ENCODE measurements at regions not wholly inside any gene's neighbourhood (a gene's known extent, or its start where the extent isn't known, plus 50 kb on each side); places are given as distances from the start of the nearest gene placed in this dataset.
"Not testable (repeated sequence)": the region's sequence is repeated elsewhere in the genome, so short reads cannot be mapped to it uniquely, and the experiment has no call there.

DNA sequence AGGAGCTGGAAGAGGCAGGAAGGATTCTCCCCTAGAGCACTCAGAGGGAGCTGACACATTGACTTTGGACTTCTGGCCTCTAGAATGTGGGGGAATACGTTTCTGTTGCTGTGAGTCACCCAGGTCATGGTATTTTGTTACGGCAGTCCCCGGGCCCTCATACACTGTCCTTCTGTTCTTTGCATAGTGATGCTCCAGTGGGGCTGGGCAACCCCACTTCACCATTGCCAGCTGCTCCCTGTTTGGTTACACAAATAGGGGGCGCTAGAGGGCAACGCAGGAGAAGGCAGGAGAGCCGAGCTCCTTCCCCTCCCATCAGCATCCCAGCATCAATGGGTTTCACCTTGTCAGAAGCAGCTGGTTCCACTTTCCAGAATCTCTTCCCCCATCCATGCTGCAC is 257.7 kb upstream of the FOXF1 start:
- DNase-seq (ENCODE audit: low read depth, low spot score): peak; percentile 70

DNA sequence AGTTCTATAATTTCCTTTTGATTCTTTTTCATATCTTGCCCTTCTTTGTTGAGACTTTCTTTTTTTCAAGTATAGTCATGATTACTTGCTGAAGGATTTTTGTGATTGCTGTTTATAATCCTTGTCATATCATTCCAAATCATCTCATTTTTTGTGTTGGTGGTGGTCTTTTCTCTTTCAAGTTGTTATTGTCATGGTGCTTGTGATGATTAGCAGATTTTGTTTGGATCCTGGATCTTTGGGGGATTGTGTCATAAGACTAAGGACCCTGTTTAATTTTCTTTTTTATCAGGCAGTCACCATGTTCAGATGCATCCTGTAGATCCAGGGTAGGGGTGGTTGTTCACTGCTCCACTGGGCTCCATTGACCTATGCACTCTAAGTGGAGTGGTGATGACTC is 254.4 kb upstream of the FOXF1 start:
- DNase-seq (ENCODE audit: low read depth, low spot score): no peak

DNA sequence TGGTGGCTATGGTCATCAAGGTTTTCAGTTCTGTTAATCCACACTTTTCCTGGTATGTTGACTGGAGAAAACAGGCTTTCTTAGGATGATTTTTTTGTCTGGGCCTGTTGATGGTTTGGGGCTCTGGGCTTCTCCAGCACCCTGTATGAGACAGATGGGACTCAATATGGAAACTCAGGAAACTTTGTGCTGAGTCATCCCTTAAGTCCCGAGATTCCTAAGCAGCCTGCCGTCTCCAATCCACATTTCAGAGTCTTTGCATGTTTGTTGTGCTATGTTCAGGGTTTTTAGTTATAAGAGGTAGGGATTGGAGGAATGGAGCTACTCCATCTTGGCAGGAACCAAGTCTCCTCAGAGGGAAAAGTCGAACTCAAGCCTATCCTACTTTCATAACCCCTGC is 253.3 kb upstream of the FOXF1 start:
- no peak for DNase-seq (ENCODE audit: low read depth, low spot score)

DNA sequence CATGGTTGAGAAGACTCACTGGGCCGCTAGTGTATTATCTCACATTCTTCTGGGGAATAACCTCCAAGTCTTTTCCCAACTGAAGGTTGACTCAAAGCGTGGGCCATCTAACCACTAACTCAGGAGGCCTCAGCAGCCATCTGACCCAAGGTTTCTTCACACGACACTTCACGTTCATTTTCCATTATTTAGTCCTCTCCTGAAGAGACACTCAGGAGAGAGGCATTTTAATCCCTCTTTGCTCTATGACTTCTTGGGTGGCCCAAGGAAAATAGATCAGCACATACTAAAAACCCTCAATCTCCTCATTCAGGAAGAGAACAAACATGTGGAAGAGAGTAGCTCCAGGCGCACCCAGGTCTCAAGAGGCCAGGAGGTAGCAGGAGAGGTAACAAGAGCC is 252.8 kb upstream of the FOXF1 start:
- no peak for DNase-seq (ENCODE audit: low read depth, low spot score)

DNA sequence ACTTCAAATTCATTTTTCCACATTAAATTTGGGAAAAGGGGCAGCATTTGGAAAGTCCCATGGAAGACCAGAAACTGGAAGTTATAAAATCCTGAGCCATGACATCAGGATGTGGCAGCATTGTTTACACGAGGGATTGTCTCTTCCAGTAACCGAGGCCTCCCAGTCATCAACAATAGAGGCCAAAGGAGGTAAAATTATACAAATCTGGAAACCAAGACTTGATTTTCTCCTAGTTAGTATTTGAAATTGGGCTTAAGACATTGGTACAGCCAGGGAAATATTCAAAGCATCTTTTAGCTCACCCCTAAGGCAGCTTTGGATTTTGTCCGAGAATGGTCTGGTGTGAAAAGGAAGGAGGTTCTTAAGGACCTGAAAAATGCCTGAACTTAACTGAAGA is 251.6 kb upstream of the FOXF1 start:
- DNase-seq (ENCODE audit: low read depth, low spot score): no peak

DNA sequence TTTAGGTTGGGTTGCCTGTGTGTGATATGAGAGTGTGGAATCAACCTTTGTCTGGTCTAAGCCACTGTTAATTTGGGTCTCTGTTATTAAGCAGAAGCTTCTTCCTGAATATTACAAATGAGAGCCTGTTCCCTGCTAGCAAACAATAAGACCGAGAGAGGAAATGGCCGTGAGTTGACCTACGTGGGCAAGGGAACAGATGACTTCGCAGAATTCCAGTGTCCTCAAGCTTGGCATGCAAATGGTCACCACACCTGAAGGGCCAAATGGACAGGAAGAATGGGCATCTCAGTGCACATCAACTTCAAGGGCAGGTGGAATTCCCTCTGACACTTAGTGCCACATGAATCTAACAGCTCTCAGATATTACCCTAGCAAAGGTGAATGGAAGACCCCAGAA is 250.8 kb upstream of the FOXF1 start:
- no peak for DNase-seq (ENCODE audit: low read depth, low spot score)

DNA sequence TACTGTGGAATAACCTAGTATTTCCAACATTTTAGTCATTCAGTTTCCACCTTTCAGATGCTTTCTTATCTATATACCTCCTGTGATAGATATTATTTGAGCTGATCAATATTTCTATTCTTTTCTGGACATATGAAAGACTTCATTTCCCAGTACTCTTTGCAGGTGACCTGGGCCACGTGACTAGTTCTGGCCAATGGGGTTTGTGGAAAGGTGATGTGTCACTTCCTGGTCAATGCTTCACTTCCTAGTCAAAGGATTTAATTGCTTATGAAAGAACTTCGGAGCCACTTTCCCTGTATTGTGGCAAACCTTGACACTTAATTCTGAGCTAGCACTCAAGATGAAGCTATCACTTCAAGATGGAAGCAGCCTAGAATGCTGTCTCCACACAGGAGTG is 248.9 kb upstream of the FOXF1 start:
- no peak for DNase-seq (ENCODE audit: low read depth, low spot score)

DNA sequence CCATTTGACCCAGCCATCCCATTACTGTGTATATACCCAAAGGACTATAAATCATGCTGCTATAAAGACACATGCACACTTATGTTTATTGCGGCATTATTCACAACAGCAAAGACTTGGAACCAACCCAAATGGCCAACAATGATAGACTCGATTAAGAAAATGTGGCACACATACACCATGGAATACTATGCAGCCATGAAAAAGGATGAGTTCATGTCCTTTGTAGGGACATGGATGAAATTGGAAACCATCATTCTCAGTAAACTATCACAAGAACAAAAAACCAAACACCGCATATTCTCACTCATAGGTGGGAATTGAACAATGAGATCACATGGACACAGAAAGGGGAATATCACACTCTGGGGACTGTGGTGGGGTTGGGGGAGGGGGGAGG is 242.7 kb upstream of the FOXF1 start:
- not testable (repeated sequence) for DNase-seq (ENCODE audit: low read depth, low spot score)

DNA sequence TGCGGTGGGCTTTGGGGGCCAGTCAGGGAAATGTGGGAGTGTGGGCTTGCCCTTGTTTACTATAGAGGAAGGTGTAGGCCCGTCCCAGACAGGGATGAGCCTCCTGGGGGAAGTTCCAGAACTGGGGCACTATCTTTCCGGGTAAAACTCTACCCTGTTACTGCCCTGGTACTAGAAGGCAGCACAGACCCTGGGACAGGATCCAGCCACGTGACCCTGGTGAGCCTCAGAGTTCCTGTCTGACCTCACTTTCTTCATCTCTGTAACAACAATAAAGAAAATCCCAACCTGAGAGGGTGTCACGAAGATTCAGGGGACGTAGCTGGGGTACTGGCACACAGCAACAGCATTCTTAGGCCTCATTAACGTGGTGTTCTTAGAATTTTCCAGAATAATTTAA is 239.6 kb upstream of the FOXF1 start:
- no peak for DNase-seq (ENCODE audit: low read depth, low spot score)

DNA sequence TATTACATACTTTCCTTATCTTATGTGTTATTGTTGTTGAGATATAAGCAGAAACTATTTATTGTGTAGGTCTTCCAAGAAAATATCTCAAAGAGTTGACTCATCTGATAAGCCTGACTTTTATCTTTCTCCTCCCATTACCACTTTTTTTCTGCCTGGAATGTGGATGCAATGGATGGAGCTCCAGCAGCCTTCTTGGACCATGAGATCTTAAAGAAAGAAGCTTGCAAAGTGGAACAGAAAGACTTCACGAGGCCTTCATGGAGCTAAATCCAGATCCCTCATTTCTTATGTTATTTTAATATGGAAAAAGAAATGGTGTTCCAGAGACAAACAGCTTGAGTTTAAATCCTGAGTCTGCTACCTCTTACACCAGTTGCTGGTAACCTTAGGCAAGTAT is 237.6 kb upstream of the FOXF1 start:
- no peak for DNase-seq (ENCODE audit: low read depth, low spot score)

DNA sequence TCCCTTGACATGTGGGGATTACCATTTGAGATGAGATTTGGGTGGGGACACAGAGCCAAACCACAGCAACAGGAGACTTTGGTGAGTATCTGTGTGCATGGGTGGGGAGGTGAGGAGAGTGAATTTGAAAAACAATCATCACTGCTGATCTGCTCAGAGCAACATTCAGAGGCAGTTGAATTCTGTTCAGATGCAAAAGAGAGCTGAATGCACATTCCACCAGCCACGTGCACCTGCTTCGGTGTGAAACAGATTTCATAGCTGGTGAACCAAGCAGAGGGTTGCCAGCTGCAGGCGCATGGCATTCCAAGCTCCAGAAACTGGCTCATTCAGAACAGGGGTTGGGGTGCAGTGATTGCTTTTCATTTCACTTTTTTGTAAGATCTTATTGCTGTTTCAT is 233.1 kb upstream of the FOXF1 start:
- DNase-seq (ENCODE audit: low read depth, low spot score): no peak

DNA sequence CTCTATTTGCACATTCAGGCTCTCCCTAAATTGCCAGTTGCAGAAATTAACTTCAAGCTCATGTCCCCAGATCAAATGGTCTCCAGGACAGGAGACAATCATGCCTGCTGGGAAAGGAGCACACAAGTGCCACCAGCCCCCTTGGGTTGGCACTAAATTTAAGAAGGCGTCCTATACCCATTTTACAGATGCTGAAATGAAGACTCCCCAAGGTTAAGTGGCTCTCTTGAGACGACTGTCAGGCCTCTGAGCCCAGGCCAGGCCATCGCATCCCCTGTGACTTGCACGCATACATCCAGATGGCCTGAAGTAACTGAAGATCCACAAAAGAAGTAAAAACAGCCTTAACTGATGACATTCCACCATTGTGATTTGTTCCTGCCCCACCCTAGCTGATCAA is 232.5 kb upstream of the FOXF1 start:
- not testable (repeated sequence) for DNase-seq (ENCODE audit: low read depth, low spot score)

DNA sequence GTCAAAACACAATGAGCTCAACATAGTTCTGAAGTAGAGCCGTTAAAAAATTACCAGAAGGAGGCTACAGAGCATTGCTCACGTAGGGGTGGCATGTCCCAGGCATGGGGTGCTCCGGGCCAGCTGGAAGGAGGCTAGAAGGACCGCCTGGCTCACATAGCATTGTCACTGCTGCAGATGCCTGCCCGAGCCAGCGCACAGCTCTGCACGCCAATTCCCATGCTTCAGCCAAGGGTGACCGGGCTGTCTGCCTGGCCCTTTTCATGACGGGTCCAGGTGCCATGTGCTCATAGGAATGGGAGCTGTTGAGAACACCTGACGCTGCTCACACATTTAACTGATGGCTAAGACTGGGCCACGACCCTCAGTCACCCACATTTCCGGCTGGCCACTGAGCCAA is 228.9 kb upstream of the FOXF1 start:
- DNase-seq (ENCODE audit: low read depth, low spot score): no peak

DNA sequence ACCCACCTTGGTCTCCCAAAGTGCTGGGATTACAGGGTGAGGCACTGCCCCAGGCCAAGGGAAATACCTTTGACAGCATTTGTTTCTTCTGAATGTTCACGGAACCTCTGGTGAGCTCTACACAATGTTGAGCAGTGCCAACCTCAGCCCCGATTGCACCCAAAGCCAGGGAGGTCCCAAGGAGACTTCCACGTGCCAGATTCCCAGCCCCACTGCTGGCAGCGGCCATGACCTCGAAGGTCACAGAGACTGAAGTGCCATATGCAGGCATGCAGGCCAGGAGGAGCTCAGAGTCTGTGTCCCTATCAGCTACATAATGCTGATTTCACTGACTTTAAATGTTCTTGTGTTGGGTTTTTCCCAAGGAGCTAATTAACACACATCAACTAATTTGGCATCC is 226.4 kb upstream of the FOXF1 start:
- DNase-seq (ENCODE audit: low read depth, low spot score): no peak

DNA sequence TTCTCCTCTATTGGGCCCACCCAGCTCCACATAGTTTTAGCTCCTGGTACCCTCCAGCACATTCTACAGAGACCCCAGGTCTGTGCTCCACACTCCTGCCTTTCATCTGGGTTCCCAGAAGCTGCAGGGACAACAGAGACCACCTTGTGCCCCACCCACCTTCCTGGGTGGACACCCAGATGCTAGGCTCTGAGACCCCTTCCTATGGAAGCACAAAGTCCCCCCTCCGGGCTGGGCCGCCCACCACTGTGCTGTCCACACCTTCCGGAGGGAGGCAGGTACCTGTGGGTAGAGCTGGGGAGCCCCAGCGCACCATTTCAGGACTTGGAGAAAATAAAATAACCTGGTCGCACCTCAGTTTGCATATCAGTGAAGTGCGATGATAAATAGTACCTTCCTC is 224.9 kb upstream of the FOXF1 start:
- DNase-seq (ENCODE audit: low read depth, low spot score): no peak

DNA sequence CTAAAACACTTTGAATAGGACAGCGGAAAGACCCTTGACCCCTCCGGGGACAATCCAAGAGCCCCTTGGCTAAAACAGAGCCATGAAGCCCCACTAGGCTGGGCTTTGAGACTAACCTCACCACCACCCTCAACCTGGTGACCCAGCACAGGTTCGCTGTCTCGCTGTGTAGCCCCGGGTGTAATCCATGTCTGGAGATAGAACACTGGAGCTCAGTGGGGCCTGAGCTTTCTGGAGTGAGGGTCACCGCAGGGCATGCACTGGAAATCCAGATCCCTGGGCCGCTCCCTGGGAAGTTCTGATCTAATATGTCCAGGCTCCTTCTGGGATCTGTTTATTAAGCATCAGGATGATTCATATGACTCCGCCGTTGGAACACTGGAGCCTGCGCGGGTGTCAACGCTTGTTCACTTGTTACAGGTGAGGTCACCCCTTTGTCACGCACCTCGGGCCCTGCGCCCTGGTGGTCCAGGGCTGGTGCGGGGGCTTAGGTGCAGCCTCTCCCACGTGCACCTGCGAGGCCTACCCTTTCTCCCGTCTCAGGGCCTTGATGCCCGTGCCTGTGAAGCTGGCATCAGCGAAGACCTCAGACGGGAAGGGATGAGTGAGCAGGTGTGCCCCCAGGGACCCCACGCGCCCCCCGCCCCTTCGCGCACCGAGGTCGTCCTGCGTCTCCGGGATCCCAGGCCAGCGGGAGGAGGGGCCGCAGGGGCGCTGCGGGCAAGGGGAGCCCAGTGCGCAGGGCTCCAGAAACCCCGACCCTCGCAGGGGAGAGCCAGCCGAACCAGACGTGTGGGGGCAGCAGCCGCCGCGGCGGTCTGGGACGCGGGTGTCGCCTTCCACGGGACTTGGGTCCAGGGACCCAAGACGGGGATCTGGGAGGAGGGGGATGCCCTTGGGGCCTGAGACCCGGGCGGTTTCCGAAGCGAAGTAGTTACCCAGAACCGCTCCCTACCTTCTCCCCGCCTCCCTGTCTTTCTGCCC is 224.1 kb upstream of the FOXF1 start:
- no peak for DNase-seq (ENCODE audit: low read depth, low spot score)

DNA sequence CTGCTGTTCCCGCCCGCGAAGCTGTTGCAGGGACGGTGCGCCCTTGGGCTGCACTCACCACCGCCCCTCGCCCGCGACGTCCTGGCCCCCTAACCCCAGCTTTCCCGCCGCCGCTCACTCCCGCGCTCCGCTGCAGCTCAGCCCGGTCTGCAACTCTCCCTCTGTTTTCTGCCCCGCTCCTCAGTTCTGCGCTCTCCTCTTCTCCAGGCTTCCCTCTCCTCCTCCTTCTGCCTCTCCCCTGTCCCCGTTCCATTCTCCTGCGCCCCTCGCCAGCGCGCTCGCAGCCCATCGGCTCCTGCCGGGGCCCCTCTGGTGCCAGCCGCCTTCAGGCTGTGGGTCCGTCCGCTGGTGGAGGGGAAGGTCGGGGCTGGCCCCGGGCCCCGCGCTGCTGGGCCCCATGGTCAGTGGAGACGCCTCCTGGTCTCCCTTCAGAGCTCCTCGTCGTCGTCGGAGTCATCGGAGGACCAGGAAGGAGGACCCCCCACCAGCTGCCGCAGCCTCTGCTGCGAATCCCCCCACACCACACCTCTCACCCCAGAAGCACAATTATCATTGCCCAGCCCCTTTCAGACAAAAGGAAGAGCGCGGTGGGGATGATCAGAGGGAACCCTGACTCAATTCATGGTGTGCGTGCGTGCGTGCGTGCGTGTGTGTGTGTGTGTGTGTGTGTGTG is 223.2 kb upstream of the FOXF1 start:
- no peak for DNase-seq (ENCODE audit: low read depth, low spot score)

DNA sequence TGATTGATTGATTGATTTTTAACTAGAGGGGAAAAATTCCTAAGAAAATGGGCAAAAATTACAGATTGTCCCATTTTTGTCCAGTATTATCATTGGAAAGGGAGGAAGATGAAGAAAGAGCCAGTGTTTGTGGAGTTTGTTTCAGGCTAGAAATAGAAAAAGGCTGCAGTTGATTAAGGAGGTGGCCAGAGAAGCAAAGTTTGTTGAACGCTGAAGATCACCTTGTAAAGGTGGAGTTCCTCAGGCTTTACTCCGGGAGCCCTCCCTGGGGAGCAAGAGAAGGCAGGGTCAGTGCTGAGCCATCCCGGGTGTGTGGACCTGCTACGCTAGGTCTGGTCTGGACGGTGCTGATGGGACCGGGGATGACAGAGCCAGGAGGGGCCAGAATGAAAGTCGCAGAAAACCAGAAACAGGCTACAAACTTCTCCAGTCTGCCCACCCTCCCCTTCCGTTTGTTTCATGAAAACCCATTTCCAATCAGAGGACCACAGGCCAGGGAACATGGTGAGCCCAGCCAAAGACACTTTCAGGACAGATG is 222.6 kb upstream of the FOXF1 start:
- DNase-seq (ENCODE audit: low read depth, low spot score): no peak

DNA sequence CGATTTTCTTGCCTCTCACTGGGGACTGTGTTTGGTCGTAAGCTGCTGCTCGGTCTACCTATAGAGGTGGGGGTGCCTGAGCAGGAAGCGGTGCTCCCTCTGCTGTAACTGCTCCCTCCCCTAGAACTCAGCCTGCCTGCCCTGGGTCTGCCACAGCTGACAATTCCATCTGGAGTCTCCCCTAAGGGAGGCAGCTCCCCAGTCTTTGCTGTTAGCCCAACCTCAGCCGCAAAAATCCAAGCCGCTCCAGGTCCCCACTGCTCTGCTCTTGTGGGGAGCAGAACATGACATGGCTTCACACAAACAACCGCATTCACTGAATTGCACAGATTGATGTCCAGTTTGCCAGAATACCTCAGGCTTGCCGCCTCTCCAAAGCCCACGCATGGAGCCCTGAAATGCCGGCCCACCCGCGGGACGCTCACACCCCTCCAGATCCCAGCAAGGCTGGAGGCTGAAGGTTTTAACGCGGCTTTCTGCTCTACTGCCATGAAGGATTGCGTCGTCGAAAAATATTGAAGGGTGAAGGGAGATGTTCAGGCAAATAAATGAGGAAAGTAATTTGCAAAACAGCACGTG is 221.5 kb upstream of the FOXF1 start:
- DNase-seq (ENCODE audit: low read depth, low spot score): no peak

DNA sequence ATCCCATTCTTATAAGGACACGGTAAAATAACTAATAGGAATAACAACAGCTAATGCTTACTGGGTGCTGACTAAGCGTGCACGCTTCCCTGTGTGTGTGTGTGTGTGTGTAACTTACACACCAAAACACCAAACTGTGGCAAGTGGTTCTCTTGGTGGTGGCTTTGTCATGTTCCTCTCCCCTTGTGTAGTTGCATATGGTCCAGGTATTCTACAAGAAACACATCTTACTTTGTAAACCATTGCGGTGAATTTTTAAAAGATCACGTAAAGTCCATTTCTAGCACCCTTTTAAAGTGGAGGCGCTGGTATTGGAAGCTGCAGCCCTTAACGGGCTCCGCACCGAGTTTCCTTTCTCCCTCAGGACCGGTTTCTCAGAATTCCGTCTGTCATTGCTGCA is 221.0 kb upstream of the FOXF1 start:
- no peak for DNase-seq (ENCODE audit: low read depth, low spot score)

DNA sequence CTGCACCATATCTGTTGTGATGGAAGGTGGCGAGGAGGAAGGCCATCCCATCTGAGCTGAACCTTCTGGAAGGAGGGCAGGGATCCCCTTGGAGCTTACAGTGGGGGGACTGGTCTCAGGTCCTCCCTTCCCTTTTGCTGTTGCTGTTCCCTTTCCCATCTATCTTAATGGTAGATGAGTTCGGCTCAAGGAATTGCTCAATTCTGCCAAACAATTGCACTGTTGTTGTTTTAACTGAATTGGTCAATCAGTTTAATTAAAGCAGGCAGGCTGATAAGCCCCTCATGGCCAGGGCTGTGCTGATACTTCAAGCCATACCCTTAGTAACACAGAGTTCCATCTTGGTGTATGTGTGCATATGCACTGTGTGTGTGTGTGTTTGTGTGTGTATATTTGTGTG is 220.4 kb upstream of the FOXF1 start:
- DNase-seq (ENCODE audit: low read depth, low spot score): no peak

DNA sequence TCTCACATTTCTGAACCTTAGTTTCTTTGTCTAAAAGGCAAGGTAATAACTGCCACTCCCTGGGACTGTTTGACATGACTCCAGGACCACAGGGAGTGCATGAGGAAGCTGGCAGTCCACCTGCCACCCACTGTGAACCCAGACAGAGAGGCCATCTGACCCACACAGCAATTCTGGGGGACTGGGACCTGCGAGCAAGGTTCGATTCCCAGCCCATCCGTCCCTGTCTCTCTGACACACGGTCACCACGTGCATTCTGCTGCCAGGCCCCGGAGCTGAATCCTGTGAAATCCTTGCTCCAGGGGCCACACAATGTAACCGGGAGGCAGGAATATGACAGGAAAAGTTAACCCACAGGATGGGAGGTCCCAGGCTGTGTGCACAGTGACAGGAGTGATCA is 218.8 kb upstream of the FOXF1 start:
- no peak for DNase-seq (ENCODE audit: low read depth, low spot score)
